ENCODE measurements at regions not wholly inside any gene's neighbourhood (a gene's known extent, or its start where the extent isn't known, plus 50 kb on each side); places are given as distances from the start of the nearest gene placed in this dataset.

DNA sequence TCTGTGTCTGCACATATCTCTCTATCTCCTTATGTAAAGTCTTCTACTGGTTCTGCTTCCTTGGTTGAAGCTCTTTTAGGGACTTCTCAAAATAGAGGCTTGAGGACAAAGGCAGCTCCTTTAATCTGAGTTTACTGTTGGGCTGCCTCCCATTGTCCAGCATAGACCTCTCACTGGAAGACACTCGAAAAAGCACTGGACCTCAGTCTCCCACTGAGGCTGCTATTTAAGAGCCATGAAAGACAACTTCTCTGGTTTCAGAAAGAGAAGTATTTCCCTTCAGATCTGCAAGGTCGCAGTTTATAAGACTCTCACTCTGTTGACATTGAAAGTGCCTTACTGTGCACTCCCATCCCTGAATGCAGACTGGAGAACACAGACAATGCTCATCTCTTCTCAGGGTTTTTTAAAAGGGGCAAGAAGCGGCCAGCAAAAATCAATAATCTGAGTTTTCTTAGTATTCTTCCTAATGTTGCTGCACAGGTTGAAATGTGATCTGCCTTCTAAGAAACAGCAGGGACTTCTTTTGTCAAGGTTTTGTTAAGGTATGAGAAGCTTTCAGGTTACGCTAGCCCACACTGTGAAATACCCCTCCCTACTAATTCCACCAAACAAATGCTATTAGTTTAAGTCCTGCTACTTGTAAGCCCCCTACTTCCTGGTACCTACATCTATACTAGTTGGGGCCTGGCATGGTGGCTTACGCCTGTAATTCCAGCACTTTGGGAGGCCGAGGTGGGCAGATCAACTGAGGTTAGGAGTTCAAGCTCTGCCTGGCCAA is 450.0 kb upstream of the SLC10A2 start:
- no peaks in the 10 kb centered on the region for H3K36me3 ChIP-seq (ENCODE audit: control insufficient read depth, insufficient read depth, low read length)
- TF ChIP-seq, protein P1, sequence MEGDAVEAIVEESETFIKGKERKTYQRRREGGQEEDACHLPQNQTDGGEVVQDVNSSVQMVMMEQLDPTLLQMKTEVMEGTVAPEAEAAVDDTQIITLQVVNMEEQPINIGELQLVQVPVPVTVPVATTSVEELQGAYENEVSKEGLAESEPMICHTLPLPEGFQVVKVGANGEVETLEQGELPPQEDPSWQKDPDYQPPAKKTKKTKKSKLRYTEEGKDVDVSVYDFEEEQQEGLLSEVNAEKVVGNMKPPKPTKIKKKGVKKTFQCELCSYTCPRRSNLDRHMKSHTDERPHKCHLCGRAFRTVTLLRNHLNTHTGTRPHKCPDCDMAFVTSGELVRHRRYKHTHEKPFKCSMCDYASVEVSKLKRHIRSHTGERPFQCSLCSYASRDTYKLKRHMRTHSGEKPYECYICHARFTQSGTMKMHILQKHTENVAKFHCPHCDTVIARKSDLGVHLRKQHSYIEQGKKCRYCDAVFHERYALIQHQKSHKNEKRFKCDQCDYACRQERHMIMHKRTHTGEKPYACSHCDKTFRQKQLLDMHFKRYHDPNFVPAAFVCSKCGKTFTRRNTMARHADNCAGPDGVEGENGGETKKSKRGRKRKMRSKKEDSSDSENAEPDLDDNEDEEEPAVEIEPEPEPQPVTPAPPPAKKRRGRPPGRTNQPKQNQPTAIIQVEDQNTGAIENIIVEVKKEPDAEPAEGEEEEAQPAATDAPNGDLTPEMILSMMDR (IDR thresholded peaks at IDR 0.05; ENCODE audit: insufficient read depth, low read length, severe bottlenecking): no peak
- FAIRE-seq (no peak), DNase-seq (ENCODE audit: low read depth) (no peak)
- no peak overlapping the region for H3K4me3 ChIP-seq (ENCODE audit: low read depth, low read length)
- H3K27me3 ChIP-seq (ENCODE audit: control insufficient read depth, insufficient read depth, low read length): no peaks in the 10 kb centered on the region

DNA sequence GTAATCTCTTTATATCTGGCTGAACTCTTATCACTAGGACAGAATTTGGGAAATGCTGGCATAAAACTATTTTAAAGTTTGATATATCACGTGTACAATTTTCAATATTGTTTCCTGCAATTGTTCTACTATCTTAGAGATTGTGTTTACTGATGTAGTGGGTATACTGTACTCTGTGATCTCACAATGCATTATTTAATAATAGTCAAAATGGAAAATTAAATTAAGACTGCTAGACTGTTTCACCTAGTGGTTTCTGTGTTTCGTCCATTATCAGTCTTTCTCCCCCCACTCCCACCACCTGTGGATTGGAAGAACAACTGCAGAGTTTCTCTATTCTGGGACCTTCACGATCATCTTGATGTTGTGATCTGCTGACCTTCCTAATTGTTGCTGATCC is 449.2 kb upstream of the SLC10A2 start:
- FAIRE-seq: no peak
- no peaks in the 10 kb centered on the region for H3K36me3 ChIP-seq (ENCODE audit: control insufficient read depth, insufficient read depth, low read length)
- TF ChIP-seq, protein P1 (IDR thresholded peaks at IDR 0.05; ENCODE audit: insufficient read depth, low read length, severe bottlenecking): no peak
- H3K4me3 ChIP-seq (ENCODE audit: low read depth, low read length): no peak overlapping the region
- no peak for DNase-seq (ENCODE audit: low read depth)
- no peaks in the 10 kb centered on the region for H3K27me3 ChIP-seq (ENCODE audit: control insufficient read depth, insufficient read depth, low read length)

GRCh38 chr13:103514619-103515018 is 448.4 kb upstream of the SLC10A2 start:
- TF ChIP-seq, protein P1 (IDR thresholded peaks at IDR 0.05; ENCODE audit: insufficient read depth, low read length, severe bottlenecking): no peak
- no peak for FAIRE-seq
- no peaks in the 10 kb centered on the region for H3K27me3 ChIP-seq (ENCODE audit: control insufficient read depth, insufficient read depth, low read length)
- no peak overlapping the region for H3K4me3 ChIP-seq (ENCODE audit: low read depth, low read length)
- no peak for DNase-seq (ENCODE audit: low read depth)
- no peaks in the 10 kb centered on the region for H3K36me3 ChIP-seq (ENCODE audit: control insufficient read depth, insufficient read depth, low read length)

GRCh38 chr13:103514188-103514587 is 448.0 kb upstream of the SLC10A2 start:
- no peak for FAIRE-seq
- Histone ChIP-seq H3K27me3 (ENCODE audit: control insufficient read depth, insufficient read depth, low read length) (no peaks in the 10 kb centered on the region), H3K36me3 (ENCODE audit: control insufficient read depth, insufficient read depth, low read length) (no peaks in the 10 kb centered on the region), H3K4me3 (ENCODE audit: low read depth, low read length) (no peak overlapping the region)
- TF ChIP-seq, protein P1 (IDR thresholded peaks at IDR 0.05; ENCODE audit: insufficient read depth, low read length, severe bottlenecking): no peak
- DNase-seq (ENCODE audit: low read depth): no peak

GRCh38 chr13:103510007-103510535 is 443.9 kb upstream of the SLC10A2 start:
- no peaks in the 10 kb centered on the region for H3K27me3 ChIP-seq (ENCODE audit: control insufficient read depth, insufficient read depth, low read length)
- no peak overlapping the region for H3K4me3 ChIP-seq (ENCODE audit: low read depth, low read length)
- DNase-seq (ENCODE audit: low read depth) (no peak), FAIRE-seq (no peak)
- H3K36me3 ChIP-seq (ENCODE audit: control insufficient read depth, insufficient read depth, low read length): no peaks in the 10 kb centered on the region
- TF ChIP-seq, protein P1 (IDR thresholded peaks at IDR 0.05; ENCODE audit: insufficient read depth, low read length, severe bottlenecking): no peak
